Choroid plexus epithelial cell (primary cell): ENCODE measurements at regions not wholly inside any gene's neighbourhood (a gene's known extent, or its start where the extent isn't known, plus 50 kb on each side); places are given as distances from the start of the nearest gene placed in this dataset.
"Not testable (repeated sequence)": the region's sequence is repeated elsewhere in the genome, so short reads cannot be mapped to it uniquely, and the experiment has no call there.

Experiments
- DNase-seq: peaks from one replicate; pipeline ENCODE4 v3.0.0-alpha.2; 2010; ENCODE audit warnings: low read depth
- H3K4me3 ChIP-seq: 2 replicates; pipeline ENCODE4 v1.5.1; 2011; ENCODE audit warnings: low read depth, mild to moderate bottlenecking, control low read depth, low read length, moderate library complexity
- TF ChIP-seq, protein P1 (sequence below): conservative IDR thresholded peaks from 2 replicates; pipeline ENCODE4 v1.5.1; 2011; ENCODE audit warnings: low read depth, mild to moderate bottlenecking, control low read depth, inconsistent platforms, low read length, moderate library complexity

DNA sequence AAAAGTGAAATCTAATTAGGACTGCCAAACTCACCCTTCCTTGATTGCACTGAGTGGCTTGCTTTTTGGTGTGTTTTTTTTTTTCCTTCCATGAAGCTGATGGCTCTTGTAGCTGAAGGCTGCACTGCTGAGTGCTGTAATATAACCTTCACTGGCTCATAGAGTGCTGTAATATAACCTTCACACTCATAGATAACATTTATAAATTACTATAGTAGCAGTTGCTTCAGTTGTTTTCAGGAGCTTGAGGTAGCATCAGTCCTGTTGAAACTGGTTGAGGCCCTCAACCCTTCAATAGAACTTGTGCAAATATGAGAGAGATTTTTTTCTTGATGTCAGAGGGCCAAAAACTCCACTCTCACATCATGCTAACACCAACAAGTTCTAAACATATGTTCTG is 404.9 kb upstream of the MBL2 start:
- TF ChIP-seq, protein P1, sequence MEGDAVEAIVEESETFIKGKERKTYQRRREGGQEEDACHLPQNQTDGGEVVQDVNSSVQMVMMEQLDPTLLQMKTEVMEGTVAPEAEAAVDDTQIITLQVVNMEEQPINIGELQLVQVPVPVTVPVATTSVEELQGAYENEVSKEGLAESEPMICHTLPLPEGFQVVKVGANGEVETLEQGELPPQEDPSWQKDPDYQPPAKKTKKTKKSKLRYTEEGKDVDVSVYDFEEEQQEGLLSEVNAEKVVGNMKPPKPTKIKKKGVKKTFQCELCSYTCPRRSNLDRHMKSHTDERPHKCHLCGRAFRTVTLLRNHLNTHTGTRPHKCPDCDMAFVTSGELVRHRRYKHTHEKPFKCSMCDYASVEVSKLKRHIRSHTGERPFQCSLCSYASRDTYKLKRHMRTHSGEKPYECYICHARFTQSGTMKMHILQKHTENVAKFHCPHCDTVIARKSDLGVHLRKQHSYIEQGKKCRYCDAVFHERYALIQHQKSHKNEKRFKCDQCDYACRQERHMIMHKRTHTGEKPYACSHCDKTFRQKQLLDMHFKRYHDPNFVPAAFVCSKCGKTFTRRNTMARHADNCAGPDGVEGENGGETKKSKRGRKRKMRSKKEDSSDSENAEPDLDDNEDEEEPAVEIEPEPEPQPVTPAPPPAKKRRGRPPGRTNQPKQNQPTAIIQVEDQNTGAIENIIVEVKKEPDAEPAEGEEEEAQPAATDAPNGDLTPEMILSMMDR, result no peak
- DNase-seq, result no peak
- H3K4me3 ChIP-seq, result no peak overlapping the region

GRCh38 chr10:53166325-53166724 is 393.7 kb upstream of the MBL2 start:
- DNase-seq, result no peak
- H3K4me3 ChIP-seq, result no peak overlapping the region
- TF ChIP-seq, protein P1, result no peak

GRCh38 chr10:53162856-53163255 is 390.3 kb upstream of the MBL2 start:
- TF ChIP-seq, protein P1, result no peak
- no peak for DNase-seq
- H3K4me3 ChIP-seq, result no peak overlapping the region

- TF ChIP-seq, protein P1, result no peak
- no peak overlapping the region for H3K4me3 ChIP-seq
- no peak for DNase-seq
Observed at GRCh38 chr10:53161231-53161630, 388.6 kb upstream of the MBL2 start.

GRCh38 chr10:53155674-53156073 is 383.1 kb upstream of the MBL2 start:
- H3K4me3 ChIP-seq, result not testable (repeated sequence)

GRCh38 chr10:53153831-53154230 is 381.2 kb upstream of the MBL2 start:
- no peak for DNase-seq
- H3K4me3 ChIP-seq, result no peak overlapping the region
- TF ChIP-seq, protein P1, result no peak

More at GRCh38 chr10:53155674-53156073, 383.1 kb upstream of the MBL2 start:
- DNase-seq, result not testable (repeated sequence)

GRCh38 chr10:53140506-53140905 is 367.9 kb upstream of the MBL2 start:
- TF ChIP-seq, protein P1, result no peak
- DNase-seq, result peak; percentile 7
- no peak overlapping the region for H3K4me3 ChIP-seq

GRCh38 chr10:53135897-53136253 is 363.3 kb upstream of the MBL2 start:
- no peak overlapping the region for H3K4me3 ChIP-seq
- TF ChIP-seq, protein P1, result no peak
- DNase-seq, result no peak
